GM12878 (cell line): ENCODE measurements at regions not wholly inside any gene's neighbourhood (a gene's known extent, or its start where the extent isn't known, plus 50 kb on each side); places are given as distances from the start of the nearest gene placed in this dataset.

ENCODE experiments used
- ATAC-seq: fragments of 200-7000 bp; cut with Tn5 transposase; 3 replicates; pipeline ENCODE4 v1.9.1; 2020; ENCODE audit warnings: mild to moderate bottlenecking, moderate library complexity
- BruUV-seq: library from RNA; stranded (reverse); fragments of 400-500 nt; replicated peaks from 2 replicates; lab custom pipeline; 2021; lab: Mats Ljungman, UMichigan
- CTCF ChIA-PET: fragments of 300-600 bp; sonication (Branson Sonifier 250); formaldehyde crosslinking; extraction: SDS; loops from one replicate; lab custom pipeline; 2021; ENCODE audit warnings: inconsistent platforms; lab: Yijun Ruan, JAX
- POLR2A ChIA-PET: fragments of 350-600 bp; formaldehyde crosslinking; extraction: SDS; loops from one replicate; lab custom pipeline; 2021; ENCODE audit warnings: inconsistent platforms; lab: Charles Lee
- RAD21 ChIA-PET: fragments of 300-600 bp; sonication (Branson Sonifier 250); formaldehyde crosslinking; loops from one replicate; lab custom pipeline; 2023; ENCODE audit warnings: antibody characterized with exemption; ENCODE audit not compliant: unreplicated experiment; lab: Charles Lee
- SMC1A ChIA-PET: fragments of 300-600 bp; sonication (Branson Sonifier 250); formaldehyde crosslinking; loops from one replicate; lab custom pipeline; 2023; ENCODE audit not compliant: unreplicated experiment, uncharacterized antibody; lab: Charles Lee
- DNase-seq: peaks from one replicate; pipeline ENCODE4 v3.0.0-alpha.2; 2011; ENCODE audit warnings: low read depth, low spot score
- FAIRE-seq: peaks from 3 replicates; lab custom pipeline; 2011; peaks lifted over from hg19 to GRCh38; lab: Jason Lieb, UNC
- H2AFZ ChIP-seq: 2 replicates; pipeline ENCODE4 v1.6.0; 2011; ENCODE audit warnings: low read depth, low read length, control low read depth; ENCODE audit not compliant: control insufficient read depth
- H3K27ac ChIP-seq: 2 replicates; pipeline ENCODE4 v1.5.1; 2011; ENCODE audit warnings: control low read depth; ENCODE audit not compliant: control insufficient read depth, insufficient read depth
- H3K27me3 ChIP-seq, 2 experiments: replicated peaks in 1 of 2; 2 replicates each; pipeline versions ENCODE4 v1.6.0 to v1.6.1; 2011; ENCODE audit warnings: low read length in 1 of 2; ENCODE audit not compliant: control insufficient read depth in 2 of 2, insufficient read depth in 2 of 2
- H3K36me3 ChIP-seq, 2 experiments: 2 replicates each; pipeline ENCODE4 v1.5.1; 2011; ENCODE audit warnings: low read length in 1 of 2; ENCODE audit not compliant: control insufficient read depth in 2 of 2, insufficient read depth in 2 of 2
- H3K4me1 ChIP-seq: 2 replicates; pipeline ENCODE4 v1.6.1; 2011; ENCODE audit warnings: mild to moderate bottlenecking, low read length, moderate library complexity, mixed read lengths; ENCODE audit not compliant: control insufficient read depth, insufficient read depth
- H3K4me2 ChIP-seq: 2 replicates; pipeline ENCODE4 v1.6.0; 2011; ENCODE audit warnings: control low read depth; ENCODE audit not compliant: control insufficient read depth, insufficient read depth
- H3K4me3 ChIP-seq: fragments of 200-600 bp; sonication (generic); 2 replicates; pipeline ENCODE4 v1.5.1; 2016
- H3K79me2 ChIP-seq: 2 replicates; pipeline ENCODE4 v1.6.0; 2011; ENCODE audit warnings: low read length; ENCODE audit not compliant: control insufficient read depth, insufficient read depth
- H3K9ac ChIP-seq: 2 replicates; pipeline ENCODE4 v1.8.0; 2011; ENCODE audit warnings: low read length, control low read depth, mixed read lengths; ENCODE audit not compliant: control insufficient read depth, insufficient read depth
- H3K9me3 ChIP-seq: replicated peaks from 3 replicates; pipeline ENCODE4 v1.5.1; 2011; ENCODE audit warnings: mild to moderate bottlenecking, low read length; ENCODE audit not compliant: control insufficient read depth, insufficient read depth
- H4K20me1 ChIP-seq: 2 replicates; pipeline ENCODE4 v1.6.0; 2011; ENCODE audit not compliant: control insufficient read depth, insufficient read depth
- MEF2B ChIP-seq: fragments of 450-650 bp; IDR thresholded peaks from 2 replicates; pipeline ENCODE4 v1.6.1; 2018; ENCODE audit warnings: mild to moderate bottlenecking, moderate library complexity; ENCODE audit not compliant: partially characterized antibody, poor library complexity, severe bottlenecking
- WGBS: methylation state at CpG from one replicate; pipeline ENCODE4 v1.1.6; 2016; ENCODE audit warnings: low lambda C conversion rate; ENCODE audit not compliant: insufficient replicate concordance, insufficient coverage; ENCODE audit errors: missing lambda C conversion rate; 5-methylcytosine and 5-hydroxymethylcytosine counted together
- in situ Hi-C: fragments of 300-500 bp; cut with MboI; formaldehyde crosslinking; loops from 9 replicates; pipeline ENCODE4 v1.14.3; 2018; ENCODE audit warnings: mixed read lengths
- intact Hi-C: fragments of 100-400 bp; cut with micrococcal nuclease; formaldehyde crosslinking; loops from one replicate; pipeline ENCODE4 v1.14.2; 2022; ENCODE audit not compliant: unreplicated experiment
- TF ChIP-seq, protein P1 (sequence below): fragments of 150-350 bp; IDR thresholded peaks from 2 replicates; pipeline ENCODE4 v1.6.1; 2016; ENCODE audit warnings: low read depth, low read length

DNA sequence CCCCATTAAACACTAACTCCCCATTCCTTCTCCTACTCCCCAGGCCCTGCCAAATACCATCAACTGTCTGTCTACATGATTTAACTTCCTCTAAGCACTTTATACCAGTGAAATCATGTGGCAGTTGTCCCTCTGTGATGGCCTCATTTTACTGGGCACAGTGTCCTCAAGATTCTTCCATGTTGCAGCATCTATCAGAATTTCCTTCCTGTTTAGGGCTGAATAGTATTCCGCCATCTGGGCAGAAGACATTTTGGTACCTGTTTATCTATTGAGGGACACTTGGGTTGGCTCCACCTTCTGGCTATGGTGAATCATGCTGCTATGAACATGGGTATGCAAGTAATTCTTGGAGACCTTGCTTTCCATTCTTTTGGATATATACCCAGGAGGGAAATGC is 59.4 kb upstream of the IRX4 start:
- RAD21 ChIA-PET = no interaction called here
- CTCF ChIA-PET = no interaction called here
- SMC1A ChIA-PET = no interaction called here
- POLR2A ChIA-PET = no interaction called here
- BruUV-seq = no TSS peak
- DNase-seq = no peak
- no peak for FAIRE-seq
- no peaks in the 10 kb centered on the region for H4K20me1 ChIP-seq
- no peaks in the 10 kb centered on the region for H3K36me3 ChIP-seq
- WGBS = 85% methylated on average over 1 of the region's 1 CpG
- no peak overlapping the region for H3K4me2 ChIP-seq
- in situ Hi-C loops = no loop called here
- no peaks in the 10 kb centered on the region for H3K9me3 ChIP-seq
- TF ChIP-seq, protein P1, sequence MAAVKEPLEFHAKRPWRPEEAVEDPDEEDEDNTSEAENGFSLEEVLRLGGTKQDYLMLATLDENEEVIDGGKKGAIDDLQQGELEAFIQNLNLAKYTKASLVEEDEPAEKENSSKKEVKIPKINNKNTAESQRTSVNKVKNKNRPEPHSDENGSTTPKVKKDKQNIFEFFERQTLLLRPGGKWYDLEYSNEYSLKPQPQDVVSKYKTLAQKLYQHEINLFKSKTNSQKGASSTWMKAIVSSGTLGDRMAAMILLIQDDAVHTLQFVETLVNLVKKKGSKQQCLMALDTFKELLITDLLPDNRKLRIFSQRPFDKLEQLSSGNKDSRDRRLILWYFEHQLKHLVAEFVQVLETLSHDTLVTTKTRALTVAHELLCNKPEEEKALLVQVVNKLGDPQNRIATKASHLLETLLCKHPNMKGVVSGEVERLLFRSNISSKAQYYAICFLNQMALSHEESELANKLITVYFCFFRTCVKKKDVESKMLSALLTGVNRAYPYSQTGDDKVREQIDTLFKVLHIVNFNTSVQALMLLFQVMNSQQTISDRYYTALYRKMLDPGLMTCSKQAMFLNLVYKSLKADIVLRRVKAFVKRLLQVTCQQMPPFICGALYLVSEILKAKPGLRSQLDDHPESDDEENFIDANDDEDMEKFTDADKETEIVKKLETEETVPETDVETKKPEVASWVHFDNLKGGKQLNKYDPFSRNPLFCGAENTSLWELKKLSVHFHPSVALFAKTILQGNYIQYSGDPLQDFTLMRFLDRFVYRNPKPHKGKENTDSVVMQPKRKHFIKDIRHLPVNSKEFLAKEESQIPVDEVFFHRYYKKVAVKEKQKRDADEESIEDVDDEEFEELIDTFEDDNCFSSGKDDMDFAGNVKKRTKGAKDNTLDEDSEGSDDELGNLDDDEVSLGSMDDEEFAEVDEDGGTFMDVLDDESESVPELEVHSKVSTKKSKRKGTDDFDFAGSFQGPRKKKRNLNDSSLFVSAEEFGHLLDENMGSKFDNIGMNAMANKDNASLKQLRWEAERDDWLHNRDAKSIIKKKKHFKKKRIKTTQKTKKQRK = no peak
- no peak overlapping the region for H2AFZ ChIP-seq
- H3K27ac ChIP-seq = no peak overlapping the region
- no peak overlapping the region for H3K4me3 ChIP-seq
- no peak for ATAC-seq
- H3K79me2 ChIP-seq = no peaks in the 10 kb centered on the region
- H3K9ac ChIP-seq = no peak overlapping the region
- intact Hi-C loops = no loop called here
- no peaks in the 10 kb centered on the region; a peak in 1 of 4 replicates for H3K27me3 ChIP-seq
- H3K4me1 ChIP-seq = no peaks in the 10 kb centered on the region

DNA sequence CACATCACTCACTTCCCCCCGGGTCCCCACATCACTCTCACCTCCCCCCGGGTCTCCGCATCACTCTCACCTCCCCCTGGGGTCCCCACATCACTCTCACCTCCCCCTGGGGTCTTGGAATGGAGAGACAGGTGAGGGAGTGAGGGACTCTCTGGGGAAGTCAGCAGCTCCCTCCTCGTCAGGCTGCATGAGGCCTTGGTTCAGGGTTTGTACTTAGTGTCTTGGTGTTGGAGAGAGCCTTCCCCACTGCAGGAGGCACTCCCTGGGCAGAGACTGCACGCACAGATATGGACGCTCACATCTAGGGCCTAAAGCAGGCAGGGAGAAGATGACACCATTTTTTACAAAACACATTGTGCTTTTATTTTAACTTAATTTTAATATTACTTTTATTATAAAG is 56.5 kb upstream of the IRX4 start:
- ChIA-PET RAD21 (no interaction called here), SMC1A (no interaction called here), CTCF (no interaction called here), POLR2A (no interaction called here)
- no peak for FAIRE-seq
- no peak overlapping the region for H2AFZ ChIP-seq
- no peak for DNase-seq
- H3K9ac ChIP-seq = no peak overlapping the region
- no peak for ATAC-seq
- in situ Hi-C loops = no loop called here
- intact Hi-C loops = no loop called here
- no peak overlapping the region for H3K27ac ChIP-seq
- no peaks in the 10 kb centered on the region for H3K79me2 ChIP-seq
- H3K4me1 ChIP-seq = no peaks in the 10 kb centered on the region
- 2% methylated on average over 6 of the region's 6 CpGs for WGBS
- H4K20me1 ChIP-seq = no peaks in the 10 kb centered on the region
- H3K4me2 ChIP-seq = no peak overlapping the region
- no peaks in the 10 kb centered on the region for H3K36me3 ChIP-seq
- no peak overlapping the region for H3K4me3 ChIP-seq
- BruUV-seq = no TSS peak
- no peaks in the 10 kb centered on the region for H3K27me3 ChIP-seq
- no peak for TF ChIP-seq MEF2B
- H3K9me3 ChIP-seq = no peaks in the 10 kb centered on the region
